Endodermal cell (in vitro differentiated cells): ENCODE measurements at regions not wholly inside any gene's neighbourhood (a gene's known extent, or its start where the extent isn't known, plus 50 kb on each side); places are given as distances from the start of the nearest gene placed in this dataset.
"Not testable (repeated sequence)": the region's sequence is repeated elsewhere in the genome, so short reads cannot be mapped to it uniquely, and the experiment has no call there.

ENCODE experiments used
- DNase-seq: peaks from one replicate; pipeline ENCODE4 v3.0.0-alpha.2; 2017
- H3K27ac ChIP-seq: 2 replicates; pipeline ENCODE4 v1.5.1; 2013; ENCODE audit warnings: mild to moderate bottlenecking, low read depth, low read length, moderate library complexity
- H3K27me3 ChIP-seq: 2 replicates; pipeline ENCODE4 v1.6.1; 2013; ENCODE audit warnings: mild to moderate bottlenecking, low read length, moderate library complexity; ENCODE audit not compliant: insufficient read depth, control insufficient read depth, poor library complexity, severe bottlenecking
- H3K36me3 ChIP-seq: 2 replicates; pipeline ENCODE4 v1.7.0; 2013; ENCODE audit warnings: mild to moderate bottlenecking, low read length, moderate library complexity; ENCODE audit not compliant: control insufficient read depth, insufficient read depth
- H3K4me1 ChIP-seq: one replicate; pipeline ENCODE4 v1.7.0; 2013; ENCODE audit warnings: low read length; ENCODE audit not compliant: control insufficient read depth, insufficient read depth
- H3K4me3 ChIP-seq: 2 replicates; pipeline ENCODE4 v1.5.1; 2013; ENCODE audit warnings: mild to moderate bottlenecking, low read length, moderate library complexity
- H3K9ac ChIP-seq: 2 replicates; pipeline ENCODE4 v1.6.1; 2013; ENCODE audit warnings: mild to moderate bottlenecking, low read length, moderate library complexity; ENCODE audit not compliant: poor library complexity, severe bottlenecking; ENCODE audit errors: extremely low read depth
- H3K9me3 ChIP-seq: 2 replicates; pipeline ENCODE4 v1.6.1; 2013; ENCODE audit warnings: mild to moderate bottlenecking, low read length, moderate library complexity; ENCODE audit not compliant: control insufficient read depth
- H3K27ac Mint-ChIP-seq: 2 replicates; pipeline ENCODE4 v1.8.0; 2020; ENCODE audit warnings: mixed read lengths
- H3K27me3 Mint-ChIP-seq: 2 replicates; pipeline ENCODE4 v1.8.0; 2021; ENCODE audit warnings: mild to moderate bottlenecking, mixed read lengths; ENCODE audit not compliant: insufficient read depth
- H3K36me3 Mint-ChIP-seq: 2 replicates; pipeline ENCODE4 v1.8.0; 2020; ENCODE audit warnings: low read depth, mixed read lengths
- H3K4me1 Mint-ChIP-seq: 2 replicates; pipeline ENCODE4 v1.8.0; 2020; ENCODE audit warnings: mixed read lengths
- H3K4me3 Mint-ChIP-seq: 2 replicates; pipeline ENCODE4 v1.8.0; 2020; ENCODE audit warnings: mild to moderate bottlenecking, moderate library complexity, mixed read lengths
- H3K9me3 Mint-ChIP-seq: 2 replicates; pipeline ENCODE4 v1.8.0; 2020; ENCODE audit warnings: mild to moderate bottlenecking, mixed read lengths
- WGBS, 2 experiments: methylation state at CpG; one replicate each; pipeline versions ENCODE4 v1.1.5 to v1.1.7; 2013; ENCODE audit warnings: missing lambda C conversion rate in 2 of 2, mixed read lengths in 1 of 2; ENCODE audit not compliant: insufficient coverage in 1 of 2, insufficient read length in 1 of 2; 5-methylcytosine and 5-hydroxymethylcytosine counted together
- TF ChIP-seq, protein P1 (sequence below): fragments of 200-600 bp; sonication (generic); conservative IDR thresholded peaks from 2 replicates; pipeline ENCODE4 v1.5.0; 2021; ENCODE audit warnings: antibody characterized with exemption, mild to moderate bottlenecking

GRCh38 chrX:41009850-41010846 lies 75.1 kb upstream of the USP9X start:
- TF ChIP-seq, protein P1, sequence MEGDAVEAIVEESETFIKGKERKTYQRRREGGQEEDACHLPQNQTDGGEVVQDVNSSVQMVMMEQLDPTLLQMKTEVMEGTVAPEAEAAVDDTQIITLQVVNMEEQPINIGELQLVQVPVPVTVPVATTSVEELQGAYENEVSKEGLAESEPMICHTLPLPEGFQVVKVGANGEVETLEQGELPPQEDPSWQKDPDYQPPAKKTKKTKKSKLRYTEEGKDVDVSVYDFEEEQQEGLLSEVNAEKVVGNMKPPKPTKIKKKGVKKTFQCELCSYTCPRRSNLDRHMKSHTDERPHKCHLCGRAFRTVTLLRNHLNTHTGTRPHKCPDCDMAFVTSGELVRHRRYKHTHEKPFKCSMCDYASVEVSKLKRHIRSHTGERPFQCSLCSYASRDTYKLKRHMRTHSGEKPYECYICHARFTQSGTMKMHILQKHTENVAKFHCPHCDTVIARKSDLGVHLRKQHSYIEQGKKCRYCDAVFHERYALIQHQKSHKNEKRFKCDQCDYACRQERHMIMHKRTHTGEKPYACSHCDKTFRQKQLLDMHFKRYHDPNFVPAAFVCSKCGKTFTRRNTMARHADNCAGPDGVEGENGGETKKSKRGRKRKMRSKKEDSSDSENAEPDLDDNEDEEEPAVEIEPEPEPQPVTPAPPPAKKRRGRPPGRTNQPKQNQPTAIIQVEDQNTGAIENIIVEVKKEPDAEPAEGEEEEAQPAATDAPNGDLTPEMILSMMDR: peak; percentile 67
- no peak overlapping the region for H3K9ac ChIP-seq
- no peaks in the 10 kb centered on the region for H3K27me3 ChIP-seq
- peaks cover 35% of the 10 kb centered on the region for H3K9me3 Mint-ChIP-seq
- H3K27ac Mint-ChIP-seq: no peak overlapping the region
- no peaks in the 10 kb centered on the region for H3K36me3 ChIP-seq
- no peaks in the 10 kb centered on the region for H3K9me3 ChIP-seq
- no peaks in the 10 kb centered on the region for H3K27me3 Mint-ChIP-seq
- no peak overlapping the region for H3K4me3 ChIP-seq
- 77 to 92% methylated on average over 2 to 28 of the region's 28 CpGs for WGBS, 2 experiments
- no peak overlapping the region for H3K4me3 Mint-ChIP-seq
- DNase-seq: peak; percentile 86
- no peaks in the 10 kb centered on the region for H3K36me3 Mint-ChIP-seq
- peaks cover 6% of the 10 kb centered on the region for H3K4me1 Mint-ChIP-seq
- H3K4me1 ChIP-seq: no peaks in the 10 kb centered on the region
- no peak overlapping the region for H3K27ac ChIP-seq

DNA sequence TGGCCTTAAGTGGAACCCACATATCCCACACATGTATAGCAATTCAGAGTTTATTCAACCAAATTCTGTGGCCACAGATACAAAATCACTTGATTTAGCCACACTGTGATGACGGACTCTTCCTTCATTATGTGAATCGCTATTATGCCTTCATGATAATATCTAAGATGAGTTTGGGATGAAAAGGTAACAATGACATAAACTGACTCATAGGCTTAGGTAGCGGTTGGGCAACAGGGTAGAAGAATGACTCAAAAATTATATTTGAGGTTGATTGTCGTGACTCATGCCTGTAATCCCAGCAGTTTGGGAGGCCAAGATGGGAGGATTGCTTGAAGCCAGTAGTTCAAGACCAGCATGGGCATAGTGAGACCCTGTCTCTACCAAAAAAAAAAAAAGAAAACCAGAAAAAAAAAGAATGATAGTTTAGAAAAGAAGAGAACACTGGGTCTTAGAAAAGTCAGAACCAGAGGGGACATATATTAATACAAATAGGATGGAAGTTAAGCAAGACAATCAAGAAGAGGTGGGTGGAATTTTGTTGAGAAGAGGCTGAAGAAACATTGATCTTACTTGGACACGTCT lies 70.4 kb upstream of the USP9X start:
- 93 to 100% methylated on average over 1 to 5 of the region's 5 CpGs for WGBS, 2 experiments
- Histone ChIP-seq H3K27me3 (no peaks in the 10 kb centered on the region), H3K4me1 (no peaks in the 10 kb centered on the region), H3K4me3 (no peak overlapping the region), H3K9me3 (no peaks in the 10 kb centered on the region), H3K36me3 (no peaks in the 10 kb centered on the region), H3K27ac (no peak overlapping the region), H3K9ac (no peak overlapping the region)
- H3K9me3 Mint-ChIP-seq: peaks cover 37% of the 10 kb centered on the region
- no peak for DNase-seq
- H3K27me3 Mint-ChIP-seq: no peaks in the 10 kb centered on the region
- TF ChIP-seq, protein P1: no peak
- H3K27ac Mint-ChIP-seq: no peak overlapping the region
- no peak overlapping the region for H3K4me3 Mint-ChIP-seq
- H3K4me1 Mint-ChIP-seq: no peaks in the 10 kb centered on the region
- no peaks in the 10 kb centered on the region for H3K36me3 Mint-ChIP-seq

DNA sequence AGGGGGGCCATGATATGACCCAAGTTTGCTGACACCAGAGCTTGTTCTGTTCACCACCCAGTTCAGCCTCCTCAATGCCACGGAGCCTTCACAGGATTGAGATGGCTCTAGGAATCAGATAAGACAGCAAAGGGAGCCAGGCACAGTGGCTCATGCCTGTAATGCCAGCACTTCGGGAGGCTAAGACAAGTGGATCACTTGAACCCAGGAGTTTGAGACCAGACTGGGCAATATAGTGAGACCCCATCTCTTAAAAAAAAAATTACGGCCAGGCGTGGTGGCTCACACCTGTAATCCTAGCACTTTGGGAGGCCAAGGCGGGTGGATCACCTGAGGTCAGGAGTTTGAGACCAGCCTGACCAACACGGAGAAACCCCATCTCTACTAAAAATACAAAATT lies 67.5 kb upstream of the USP9X start:
- H3K4me1 Mint-ChIP-seq, H3K27ac Mint-ChIP-seq, H3K27ac ChIP-seq, H3K4me3 ChIP-seq, H3K4me1 ChIP-seq, H3K27me3 ChIP-seq, H3K36me3 ChIP-seq, H3K27me3 Mint-ChIP-seq, DNase-seq, H3K9ac ChIP-seq, H3K9me3 ChIP-seq, H3K4me3 Mint-ChIP-seq, H3K36me3 Mint-ChIP-seq: not testable (repeated sequence)
- 82 to 98% methylated on average over 1 to 5 of the region's 6 CpGs for WGBS, 2 experiments
- peaks cover 31% of the 10 kb centered on the region for H3K9me3 Mint-ChIP-seq

GRCh38 chrX:41018391-41019040 lies 66.7 kb upstream of the USP9X start:
- not testable (repeated sequence) for H3K4me3 ChIP-seq, H3K36me3 Mint-ChIP-seq, H3K27ac ChIP-seq, H3K27me3 Mint-ChIP-seq, H3K4me1 Mint-ChIP-seq, H3K9me3 ChIP-seq, H3K9ac ChIP-seq, H3K27me3 ChIP-seq, H3K4me1 ChIP-seq, H3K36me3 ChIP-seq, H3K4me3 Mint-ChIP-seq
- H3K27ac Mint-ChIP-seq: peak overlapping the region; percentile 16
- 44 to 79% methylated on average over 3 to 9 of the region's 9 CpGs for WGBS, 2 experiments
- H3K9me3 Mint-ChIP-seq: peaks cover 31% of the 10 kb centered on the region
- DNase-seq: peak; percentile 69
